ENCODE measurements at regions not wholly inside any gene's neighbourhood (a gene's known extent, or its start where the extent isn't known, plus 50 kb on each side); places are given as distances from the start of the nearest gene placed in this dataset.
"Not testable (repeated sequence)": the region's sequence is repeated elsewhere in the genome, so short reads cannot be mapped to it uniquely, and the experiment has no call there.

DNA sequence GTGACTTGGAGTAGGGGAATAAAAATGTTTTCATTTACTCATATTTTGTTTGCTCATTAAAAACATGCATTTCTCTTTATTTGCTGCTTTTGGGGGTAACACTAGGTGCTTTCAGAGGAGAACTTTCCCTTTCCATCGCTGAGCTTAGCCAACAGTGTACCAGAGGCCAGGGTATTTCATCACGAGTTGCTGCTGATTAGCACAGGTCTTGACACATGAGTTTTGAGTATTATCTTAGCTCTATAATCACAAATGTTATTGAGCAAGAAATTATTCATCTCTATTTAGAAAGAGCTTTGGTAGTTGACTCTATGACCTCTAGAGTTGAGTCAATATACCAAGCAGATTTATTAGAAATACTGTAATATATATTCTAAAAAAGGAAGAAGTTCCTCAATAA is 375.9 kb downstream of the NXPH1 start:
- no peak for DNase-seq

DNA sequence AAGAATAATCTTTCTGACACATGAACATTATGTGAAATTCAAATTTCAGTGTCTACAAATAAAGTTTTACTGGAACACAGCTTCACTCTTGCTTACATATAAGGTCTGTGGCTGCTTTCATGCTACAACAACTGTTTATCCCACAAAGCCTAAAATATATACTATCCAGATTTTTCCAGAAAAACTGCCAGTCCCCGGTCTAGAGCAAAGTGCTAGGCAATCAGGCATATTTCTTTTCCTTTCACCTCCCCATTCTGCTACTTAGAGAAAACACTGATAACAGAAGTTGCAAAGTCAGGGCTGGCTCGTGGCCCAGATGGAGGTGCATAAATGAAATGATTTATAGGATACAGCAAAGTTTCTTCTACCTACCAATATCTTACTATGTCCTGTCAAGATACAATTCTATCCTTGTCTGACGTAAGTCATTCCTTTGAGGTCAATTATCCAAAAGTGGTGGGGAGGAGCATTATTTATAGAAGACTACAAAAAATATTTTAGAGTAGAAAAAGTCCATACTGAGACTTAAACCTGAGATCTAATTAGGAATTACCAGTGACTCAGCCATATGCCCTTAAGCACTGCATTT is 384.1 kb downstream of the NXPH1 start:
- DNase-seq, result no peak

DNA sequence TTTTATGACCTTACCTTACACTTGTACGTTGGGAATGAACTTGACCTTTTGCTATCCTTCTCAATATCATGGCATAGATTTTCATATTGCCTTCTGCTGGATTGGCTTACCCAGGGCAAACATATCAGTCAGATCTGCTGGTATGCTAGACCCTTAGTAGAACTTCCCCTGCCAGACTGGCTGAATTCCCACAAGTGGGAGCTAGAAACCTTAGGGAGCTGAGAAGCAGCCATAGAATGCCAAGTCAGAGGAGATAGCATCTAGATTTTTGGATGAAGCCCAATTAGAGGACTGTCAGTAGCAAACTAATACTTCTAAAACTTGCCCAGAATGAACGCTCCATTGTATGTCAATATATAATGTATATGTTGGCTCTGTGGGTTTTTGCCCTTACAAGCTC is 385.0 kb downstream of the NXPH1 start:
- no peak for DNase-seq

- no peak for DNase-seq
Measured at GRCh38 chr7:8822595-8822994, 389.2 kb downstream of the NXPH1 start.

- DNase-seq, result no peak
Measured at GRCh38 chr7:8823486-8823885, 390.1 kb downstream of the NXPH1 start.

GRCh38 chr7:8827329-8827728 is 393.9 kb downstream of the NXPH1 start:
- DNase-seq, result no peak

GRCh38 chr7:8829100-8829499 is 395.7 kb downstream of the NXPH1 start:
- DNase-seq, result no peak

DNA sequence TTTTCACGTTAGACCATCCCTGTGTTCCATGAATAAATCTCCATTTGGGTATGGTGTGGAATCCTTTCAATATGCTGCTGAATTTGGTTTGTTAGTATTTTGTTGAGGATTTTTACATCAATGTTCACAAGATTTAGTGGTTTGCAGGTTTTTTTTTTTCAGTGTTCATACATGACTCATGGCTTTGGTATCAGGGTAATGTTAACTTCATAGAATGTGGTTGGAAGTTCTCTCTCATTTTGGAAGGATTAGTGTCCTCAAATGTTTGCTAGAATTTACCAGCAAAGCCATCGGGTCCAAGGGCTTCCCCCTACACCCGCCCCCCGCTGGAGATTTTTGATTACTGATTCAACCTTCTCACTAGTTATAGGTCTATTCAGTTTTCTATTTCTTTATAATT is 398.0 kb downstream of the NXPH1 start:
- no peak for DNase-seq

- no peak for DNase-seq
Measured at GRCh38 chr7:8833355-8833754, 399.9 kb downstream of the NXPH1 start.

DNA sequence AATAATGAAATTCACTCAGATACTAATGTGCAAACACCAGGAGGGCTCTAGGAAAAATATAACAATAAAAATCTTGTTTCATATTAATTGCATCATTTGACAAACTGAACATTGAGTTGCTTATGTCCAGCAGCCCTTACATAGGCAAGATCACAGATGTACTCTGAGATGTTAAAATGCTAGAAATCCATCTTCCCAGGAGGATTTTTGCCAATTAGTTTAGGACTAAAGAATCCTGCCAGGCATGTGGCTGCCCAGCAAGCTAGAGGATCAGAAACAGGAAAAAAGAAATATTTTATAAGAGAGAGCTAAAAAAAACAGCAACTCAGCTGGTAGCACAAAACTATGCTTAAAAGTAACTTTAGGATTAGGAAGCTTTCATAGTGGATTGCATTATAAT is 407.8 kb downstream of the NXPH1 start:
- no peak for DNase-seq

GRCh38 chr7:8871716-8872115 is 438.3 kb downstream of the NXPH1 start:
- DNase-seq, result no peak

DNA sequence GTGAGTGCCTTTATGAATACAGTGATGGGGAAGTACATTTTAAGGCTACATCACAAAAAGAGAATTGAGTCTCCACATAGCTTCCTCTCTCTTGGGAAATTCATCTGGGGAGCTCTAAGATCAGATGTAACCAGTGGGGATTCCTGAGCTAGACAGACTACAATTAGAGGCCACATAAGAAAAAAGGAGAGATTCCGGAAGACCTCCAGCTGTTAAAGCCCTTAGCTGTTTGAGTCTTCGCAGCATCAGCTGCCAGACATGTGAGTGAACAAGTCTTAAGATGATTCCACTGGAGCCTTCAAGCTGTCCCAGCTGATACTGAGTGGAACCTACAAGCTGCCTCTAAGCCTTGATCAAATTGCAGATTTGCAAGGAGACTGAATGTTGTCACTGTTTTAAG is 448.5 kb downstream of the NXPH1 start:
- DNase-seq, result no peak

DNA sequence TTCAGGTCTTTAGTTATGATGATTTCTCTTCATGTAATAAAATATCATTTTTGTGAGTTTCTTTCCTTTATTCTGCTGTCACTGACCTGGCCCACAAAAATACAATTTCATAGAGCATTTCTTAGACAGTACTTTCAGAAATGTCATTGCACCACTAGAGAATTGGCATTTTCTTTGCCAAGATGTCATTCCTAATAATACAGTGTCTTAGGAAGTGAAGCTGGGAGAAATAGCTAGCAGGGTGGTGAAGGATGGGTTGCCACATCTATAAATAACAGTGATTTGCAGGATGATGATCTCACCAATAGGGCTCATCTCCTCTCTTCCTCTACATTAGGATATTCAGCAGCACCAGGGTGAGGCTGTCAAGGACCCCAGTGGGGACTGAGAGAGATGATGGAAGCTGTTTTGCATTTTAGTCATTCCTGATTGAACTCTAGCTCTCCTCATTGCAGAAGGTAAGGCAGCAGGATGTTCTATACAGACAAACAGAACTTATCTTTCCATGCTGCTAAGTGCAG is 452.1 kb downstream of the NXPH1 start:
- DNase-seq, result no peak

- not testable (repeated sequence) for DNase-seq
Measured at GRCh38 chr7:8890346-8890745, 456.9 kb downstream of the NXPH1 start.

DNA sequence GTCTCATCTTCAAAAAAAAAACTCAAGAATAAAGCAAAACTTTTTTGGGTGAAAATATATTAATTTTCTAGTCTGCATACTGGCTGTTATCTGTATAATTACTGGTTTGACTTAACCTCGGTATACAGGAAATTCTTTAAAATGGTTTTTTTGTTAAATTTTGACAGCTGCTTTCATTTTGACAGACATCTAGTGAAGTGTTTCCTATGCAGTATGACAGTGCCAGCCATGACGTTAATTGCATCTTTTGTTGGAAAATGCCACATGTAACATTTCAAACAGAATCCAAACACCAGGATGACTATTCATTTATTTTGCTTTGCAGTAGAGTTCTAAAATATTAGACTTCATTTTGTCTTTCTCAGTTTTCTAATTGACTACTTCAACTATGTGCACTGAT is 460.4 kb downstream of the NXPH1 start:
- DNase-seq, result no peak

- DNase-seq, result no peak
Measured at GRCh38 chr7:8906396-8907075, 473.1 kb downstream of the NXPH1 start.

DNA sequence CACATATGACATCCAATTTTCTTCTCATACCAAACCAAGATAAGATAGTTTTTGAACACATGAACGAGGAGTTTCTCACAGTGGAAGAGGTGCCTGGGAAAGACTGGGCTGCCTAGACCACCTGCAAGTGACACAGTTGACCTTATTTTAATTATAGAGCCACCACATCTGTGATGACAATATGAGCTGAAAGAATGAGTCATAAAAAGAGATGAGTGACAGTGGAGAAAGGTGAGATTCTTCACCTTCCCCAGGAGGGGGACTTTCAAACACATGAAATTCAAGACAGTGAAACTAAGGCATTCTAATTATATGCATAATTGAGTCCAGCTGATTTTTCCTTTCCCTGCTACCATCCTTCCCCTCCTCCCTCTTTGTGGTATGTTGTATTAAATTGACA is 475.5 kb downstream of the NXPH1 start:
- DNase-seq, result no peak

DNA sequence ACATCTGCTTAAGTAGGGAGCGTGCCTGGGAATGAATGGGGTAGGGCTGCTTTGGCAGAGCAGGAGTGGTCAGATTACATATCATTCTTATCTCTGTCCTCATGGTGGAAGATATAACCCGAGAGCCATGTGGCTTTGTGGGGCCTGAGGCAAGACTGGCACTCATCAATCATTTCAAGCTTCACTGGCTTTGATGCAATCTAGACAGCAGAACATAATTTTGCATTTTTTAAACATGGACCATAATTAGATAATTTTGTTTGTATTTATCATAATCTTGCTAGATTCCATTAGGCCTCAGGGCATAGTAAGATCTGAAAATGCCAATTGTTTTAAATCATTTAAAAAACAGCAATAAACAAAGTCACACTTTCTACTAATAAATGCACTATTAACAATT is 480.3 kb downstream of the NXPH1 start:
- DNase-seq, result no peak

GRCh38 chr7:8921807-8922206 is 488.4 kb downstream of the NXPH1 start:
- no peak for DNase-seq

- DNase-seq, result no peak
Measured at GRCh38 chr7:8922726-8923125, 489.3 kb downstream of the NXPH1 start.

GRCh38 chr7:8923164-8923806 is 489.9 kb downstream of the NXPH1 start:
- no peak for DNase-seq

GRCh38 chr7:8931906-8932646 is 498.7 kb downstream of the NXPH1 start:
- no peak for DNase-seq

DNA sequence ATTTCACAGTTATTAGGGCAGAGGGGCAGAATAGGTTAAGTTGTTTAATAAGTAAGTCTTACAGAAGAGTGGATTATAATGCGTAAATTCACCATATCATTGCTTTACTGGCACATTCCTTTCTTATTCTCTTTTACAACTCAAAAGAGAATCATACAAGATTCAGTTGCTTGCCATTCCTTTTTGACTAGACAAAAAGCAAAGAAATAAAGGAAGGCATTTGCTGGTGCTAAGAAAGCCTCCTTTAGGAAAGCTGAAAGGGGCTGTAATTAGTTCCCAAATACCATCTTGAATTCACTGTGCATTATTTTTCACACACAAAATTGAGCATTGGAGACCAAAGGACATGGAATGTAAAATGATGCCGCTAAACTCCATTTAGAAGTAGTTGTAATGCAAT is 499.3 kb downstream of the NXPH1 start:
- DNase-seq, result no peak

- no peak for DNase-seq
Measured at GRCh38 chr7:8937204-8937603, 503.8 kb downstream of the NXPH1 start.

Measured in CD4-positive, alpha-beta T cell treated with Interleukin-15 for 1 hour (primary cell).